CD8-positive, alpha-beta memory T cell (primary cell): ENCODE measurements at regions not wholly inside any gene's neighbourhood (a gene's known extent, or its start where the extent isn't known, plus 50 kb on each side); places are given as distances from the start of the nearest gene placed in this dataset.

ENCODE experiments used
- CTCF ChIA-PET: fragments of 350-600 bp; sonication (Branson Sonifier 250); formaldehyde crosslinking; loops from one replicate; lab custom pipeline; 2021; ENCODE audit warnings: antibody characterized with exemption; lab: Charles Lee
- POLR2A ChIA-PET: fragments of 350-600 bp; sonication (Branson Sonifier 250); formaldehyde crosslinking; loops from one replicate; lab custom pipeline; 2021; ENCODE audit warnings: antibody characterized with exemption; lab: Charles Lee
- DNase-seq, 5 donors: peaks; one replicate each; pipeline versions ENCODE4 v3.0.0 to v3.0.0-alpha.2; 2020 to 2022; ENCODE audit warnings: mixed read lengths in 1 of 5
- H3K27ac ChIP-seq: one replicate; pipeline ENCODE4 v1.7.0; 2013; ENCODE audit warnings: low read depth, mild to moderate bottlenecking, low read length, moderate library complexity
- H3K27me3 ChIP-seq: 2 replicates; pipeline ENCODE4 v1.7.0; 2013; ENCODE audit warnings: low read length, mild to moderate bottlenecking; ENCODE audit not compliant: insufficient read depth, poor library complexity, severe bottlenecking
- H3K36me3 ChIP-seq: 2 replicates; pipeline ENCODE4 v1.7.0; 2013; ENCODE audit warnings: mild to moderate bottlenecking, low read length, moderate library complexity; ENCODE audit not compliant: insufficient read depth
- H3K4me1 ChIP-seq: 2 replicates; pipeline ENCODE4 v1.7.0; 2013; ENCODE audit warnings: mild to moderate bottlenecking, low read length, moderate library complexity; ENCODE audit not compliant: insufficient read depth
- H3K4me3 ChIP-seq: 2 replicates; pipeline ENCODE4 v1.7.0; 2013; ENCODE audit warnings: mild to moderate bottlenecking, low read length
- H3K9me3 ChIP-seq: 2 replicates; pipeline ENCODE4 v1.7.0; 2013; ENCODE audit warnings: mild to moderate bottlenecking, low read length
- H3K27ac Mint-ChIP-seq, 8 donors: one replicate each; pipeline ENCODE4 v1.8.0; 2020 to 2021; ENCODE audit warnings: mixed read lengths in 8 of 8, mild to moderate bottlenecking in 6 of 8, inconsistent platforms in 3 of 8, moderate library complexity in 3 of 8
- H3K27me3 Mint-ChIP-seq, 2 donors: one replicate each; pipeline ENCODE4 v1.8.0; 2020 to 2021; ENCODE audit warnings: mixed read lengths in 2 of 2, mild to moderate bottlenecking in 1 of 2, moderate library complexity in 1 of 2
- H3K36me3 Mint-ChIP-seq, 3 donors: one replicate each; pipeline ENCODE4 v1.8.0; 2020 to 2021; ENCODE audit warnings: mixed read lengths in 3 of 3, inconsistent platforms in 1 of 3, mild to moderate bottlenecking in 1 of 3
- H3K4me1 Mint-ChIP-seq, 3 donors: one replicate each; pipeline ENCODE4 v1.8.0; 2020 to 2021; ENCODE audit warnings: mixed read lengths in 3 of 3, inconsistent platforms in 1 of 3, mild to moderate bottlenecking in 1 of 3
- H3K4me3 Mint-ChIP-seq, 7 donors: one replicate each; pipeline ENCODE4 v1.8.0; 2020 to 2021; ENCODE audit warnings: mixed read lengths in 7 of 7, mild to moderate bottlenecking in 6 of 7, moderate library complexity in 4 of 7, inconsistent platforms in 2 of 7
- H3K9me3 Mint-ChIP-seq, 5 donors: one replicate each; pipeline ENCODE4 v1.8.0; 2020 to 2022; ENCODE audit warnings: mixed read lengths in 5 of 5, mild to moderate bottlenecking in 3 of 5, moderate library complexity in 2 of 5, inconsistent platforms in 1 of 5

DNA sequence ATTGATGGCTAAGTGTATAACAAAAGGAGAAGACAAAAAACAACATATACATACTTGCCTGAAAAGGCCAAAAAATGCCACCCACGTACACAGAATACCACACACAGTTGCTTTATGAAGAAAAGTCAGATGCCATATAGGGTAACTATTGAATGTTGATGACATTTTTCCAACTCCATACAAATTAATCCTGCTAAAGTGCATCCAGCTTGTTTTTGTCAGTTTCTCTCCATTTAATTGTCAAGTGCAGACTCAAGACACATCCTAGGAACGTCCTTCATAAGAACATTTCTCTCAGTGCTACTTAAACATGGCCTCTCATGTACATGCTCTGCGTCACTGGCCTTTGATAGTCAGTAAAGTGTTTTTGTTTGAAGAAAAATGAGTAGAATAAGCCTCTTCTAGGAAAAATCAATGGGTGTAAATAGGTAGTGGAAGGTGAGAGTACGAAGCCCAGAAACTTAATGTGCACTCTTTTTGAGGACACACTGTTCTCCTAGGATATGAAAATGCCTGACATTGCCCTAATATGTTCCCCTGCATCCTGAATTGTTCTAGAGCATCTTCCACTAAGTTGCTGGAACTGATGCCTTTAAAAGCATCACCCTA is 267.4 kb upstream of the ATP11B start:
- peaks cover 0 to 4% (median 1%) of the 10 kb centered on the region in 5 donors for H3K9me3 Mint-ChIP-seq
- no peak for DNase-seq
- Histone ChIP-seq H3K9me3 (no peaks in the 10 kb centered on the region), H3K27me3 (no peaks in the 10 kb centered on the region), H3K27ac (no peak overlapping the region), H3K4me3 (no peak overlapping the region), H3K36me3 (no peaks in the 10 kb centered on the region), H3K4me1 (no peaks in the 10 kb centered on the region)
- ChIA-PET CTCF (no interaction called here), POLR2A (no interaction called here)
- peaks cover 0 to 1% (median 0%) of the 10 kb centered on the region in 3 donors for H3K36me3 Mint-ChIP-seq
- H3K27me3 Mint-ChIP-seq, result peaks cover 1 to 10% of the 10 kb centered on the region in 2 donors
- no peak overlapping the region for H3K27ac Mint-ChIP-seq
- H3K4me3 Mint-ChIP-seq, result no peak overlapping the region
- no peaks in the 10 kb centered on the region for H3K4me1 Mint-ChIP-seq

DNA sequence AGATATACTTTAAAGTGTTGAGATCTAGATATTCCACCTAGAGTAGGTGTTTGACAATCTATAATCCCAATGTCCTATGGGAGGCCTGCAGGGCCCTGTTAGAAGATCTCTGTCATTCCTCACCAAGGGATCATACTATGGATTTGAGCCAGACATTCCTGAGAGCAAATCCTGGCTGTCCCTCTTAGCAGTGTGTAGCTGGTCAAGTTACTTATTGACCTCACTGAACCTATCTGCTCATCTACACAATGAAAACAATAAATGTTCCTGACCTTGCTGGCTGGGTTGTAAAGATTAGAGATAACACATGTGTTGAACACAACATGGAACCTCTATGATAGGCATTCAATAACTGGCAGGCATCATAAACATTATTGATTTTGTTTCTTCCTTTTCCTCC is 265.6 kb upstream of the ATP11B start:
- Mint-ChIP-seq H3K9me3 (peaks cover 0 to 4% (median 1%) of the 10 kb centered on the region in 5 donors), H3K4me3 (no peak overlapping the region), H3K36me3 (peaks cover 0 to 1% (median 0%) of the 10 kb centered on the region in 3 donors), H3K27ac (no peak overlapping the region), H3K4me1 (no peaks in the 10 kb centered on the region), H3K27me3 (peaks cover 1 to 10% of the 10 kb centered on the region in 2 donors)
- H3K4me3 ChIP-seq, result no peak overlapping the region
- H3K27ac ChIP-seq, result no peak overlapping the region
- no peaks in the 10 kb centered on the region for H3K9me3 ChIP-seq
- no peak for DNase-seq
- H3K4me1 ChIP-seq, result no peaks in the 10 kb centered on the region
- no peaks in the 10 kb centered on the region for H3K36me3 ChIP-seq
- ChIA-PET CTCF (no interaction called here), POLR2A (no interaction called here)
- H3K27me3 ChIP-seq, result no peaks in the 10 kb centered on the region

DNA sequence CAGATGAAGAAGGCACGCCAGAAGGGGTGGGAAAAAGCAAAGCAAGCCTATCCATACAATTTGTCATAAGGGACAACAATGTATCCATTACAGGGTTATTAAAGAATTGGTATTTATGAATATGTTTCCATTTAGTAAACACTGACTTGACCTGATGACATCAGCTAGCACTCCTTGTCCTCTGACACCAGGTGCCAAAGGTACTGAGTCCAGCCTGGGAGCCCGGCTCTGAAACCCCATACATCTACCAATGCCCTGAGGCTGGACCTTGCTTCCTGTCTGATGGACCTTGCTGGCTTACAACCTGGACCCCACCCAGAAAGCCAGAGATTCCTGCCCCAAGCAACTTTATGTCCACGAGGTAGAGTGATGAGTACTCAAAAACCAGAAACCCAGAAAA is 263.0 kb upstream of the ATP11B start:
- ChIA-PET POLR2A (no interaction called here), CTCF (no interaction called here)
- peaks cover 0 to 3% (median 1%) of the 10 kb centered on the region in 5 donors for H3K9me3 Mint-ChIP-seq
- Histone ChIP-seq H3K27ac (no peak overlapping the region), H3K36me3 (no peaks in the 10 kb centered on the region), H3K4me1 (no peaks in the 10 kb centered on the region), H3K9me3 (no peaks in the 10 kb centered on the region), H3K27me3 (no peaks in the 10 kb centered on the region), H3K4me3 (no peak overlapping the region)
- no peak overlapping the region for H3K27ac Mint-ChIP-seq
- no peaks in the 10 kb centered on the region for H3K4me1 Mint-ChIP-seq
- H3K36me3 Mint-ChIP-seq, result no peaks in the 10 kb centered on the region
- DNase-seq, result no peak
- H3K27me3 Mint-ChIP-seq, result peaks cover 1 to 10% of the 10 kb centered on the region in 2 donors
- H3K4me3 Mint-ChIP-seq, result no peak overlapping the region

DNA sequence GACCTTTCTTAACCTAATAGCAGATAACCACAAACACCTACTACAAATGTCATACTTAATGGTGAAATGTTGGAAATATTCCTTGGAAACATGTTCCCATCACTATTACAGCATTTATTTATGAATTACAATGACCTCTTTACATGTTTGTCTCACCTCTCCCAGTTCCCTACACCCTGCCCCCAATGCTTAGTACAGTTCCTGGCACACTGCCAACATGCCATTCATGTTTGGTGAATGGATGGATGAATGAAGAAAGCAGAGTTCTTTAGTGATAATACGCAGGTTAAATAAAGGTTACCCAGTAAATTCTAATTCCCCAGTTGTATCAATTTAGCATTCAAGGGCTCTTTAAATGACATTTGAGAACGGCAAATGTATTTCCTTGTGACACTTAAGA is 259.9 kb upstream of the ATP11B start:
- Mint-ChIP-seq H3K4me1 (no peaks in the 10 kb centered on the region), H3K9me3 (peaks cover 0 to 3% (median 3%) of the 10 kb centered on the region in 5 donors), H3K4me3 (no peak overlapping the region), H3K36me3 (no peaks in the 10 kb centered on the region), H3K27me3 (peaks cover 1 to 5% of the 10 kb centered on the region in 2 donors), H3K27ac (no peak overlapping the region)
- ChIA-PET CTCF (no interaction called here), POLR2A (no interaction called here)
- H3K9me3 ChIP-seq, result no peaks in the 10 kb centered on the region
- H3K27ac ChIP-seq, result no peak overlapping the region
- no peaks in the 10 kb centered on the region for H3K27me3 ChIP-seq
- H3K4me3 ChIP-seq, result no peak overlapping the region
- no peak for DNase-seq
- H3K4me1 ChIP-seq, result no peaks in the 10 kb centered on the region
- H3K36me3 ChIP-seq, result no peaks in the 10 kb centered on the region

DNA sequence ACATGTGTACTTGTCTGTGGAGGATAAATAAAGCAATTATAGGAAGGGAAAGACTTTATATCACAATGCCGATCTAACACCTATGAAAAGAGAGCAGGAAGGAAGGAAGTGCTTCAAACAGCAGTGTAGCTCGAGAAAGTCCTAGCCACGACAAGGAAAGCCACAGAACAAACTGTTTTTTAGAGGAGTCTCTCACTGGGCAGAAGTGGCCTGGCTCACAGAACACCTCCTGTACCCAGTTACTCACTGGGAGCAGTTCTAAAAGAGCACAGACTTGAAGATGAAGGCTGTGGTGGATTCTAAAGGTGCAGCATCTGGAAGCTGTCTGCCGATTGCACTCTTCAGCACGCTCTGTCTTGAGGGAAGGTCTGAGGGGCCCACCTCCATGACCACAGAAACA is 248.8 kb upstream of the ATP11B start:
- H3K27ac Mint-ChIP-seq, result no peak overlapping the region
- POLR2A ChIA-PET, result no interaction called here
- no peaks in the 10 kb centered on the region for H3K9me3 Mint-ChIP-seq
- no peak overlapping the region for H3K4me3 ChIP-seq
- H3K4me3 Mint-ChIP-seq, result no peak overlapping the region
- CTCF ChIA-PET, result no interaction called here
- H3K27me3 Mint-ChIP-seq, result no peaks in the 10 kb centered on the region
- no peaks in the 10 kb centered on the region for H3K4me1 ChIP-seq
- no peaks in the 10 kb centered on the region for H3K9me3 ChIP-seq
- no peaks in the 10 kb centered on the region for H3K27me3 ChIP-seq
- H3K36me3 ChIP-seq, result no peaks in the 10 kb centered on the region
- no peak for DNase-seq
- no peaks in the 10 kb centered on the region for H3K36me3 Mint-ChIP-seq
- H3K27ac ChIP-seq, result no peak overlapping the region
- H3K4me1 Mint-ChIP-seq, result no peaks in the 10 kb centered on the region

DNA sequence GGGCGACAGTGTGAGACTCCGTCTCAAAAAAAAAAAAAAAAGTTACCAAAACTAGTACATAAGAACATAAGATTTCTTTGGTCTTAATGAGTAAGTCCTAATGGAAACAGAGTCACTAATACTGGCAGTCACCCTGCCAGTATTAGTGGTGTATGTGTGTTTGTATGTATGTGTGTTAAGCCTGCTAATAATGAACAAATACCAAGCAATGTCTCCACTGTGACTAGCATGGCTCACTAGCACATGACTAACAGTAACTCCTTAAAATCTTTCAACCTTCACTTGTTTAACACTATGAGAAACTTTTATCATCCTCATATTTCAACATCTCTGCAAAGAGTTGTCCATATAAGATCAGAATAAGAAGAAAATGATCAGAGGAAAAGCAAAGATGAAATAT is 231.0 kb upstream of the ATP11B start:
- no peaks in the 10 kb centered on the region for H3K4me1 ChIP-seq

DNA sequence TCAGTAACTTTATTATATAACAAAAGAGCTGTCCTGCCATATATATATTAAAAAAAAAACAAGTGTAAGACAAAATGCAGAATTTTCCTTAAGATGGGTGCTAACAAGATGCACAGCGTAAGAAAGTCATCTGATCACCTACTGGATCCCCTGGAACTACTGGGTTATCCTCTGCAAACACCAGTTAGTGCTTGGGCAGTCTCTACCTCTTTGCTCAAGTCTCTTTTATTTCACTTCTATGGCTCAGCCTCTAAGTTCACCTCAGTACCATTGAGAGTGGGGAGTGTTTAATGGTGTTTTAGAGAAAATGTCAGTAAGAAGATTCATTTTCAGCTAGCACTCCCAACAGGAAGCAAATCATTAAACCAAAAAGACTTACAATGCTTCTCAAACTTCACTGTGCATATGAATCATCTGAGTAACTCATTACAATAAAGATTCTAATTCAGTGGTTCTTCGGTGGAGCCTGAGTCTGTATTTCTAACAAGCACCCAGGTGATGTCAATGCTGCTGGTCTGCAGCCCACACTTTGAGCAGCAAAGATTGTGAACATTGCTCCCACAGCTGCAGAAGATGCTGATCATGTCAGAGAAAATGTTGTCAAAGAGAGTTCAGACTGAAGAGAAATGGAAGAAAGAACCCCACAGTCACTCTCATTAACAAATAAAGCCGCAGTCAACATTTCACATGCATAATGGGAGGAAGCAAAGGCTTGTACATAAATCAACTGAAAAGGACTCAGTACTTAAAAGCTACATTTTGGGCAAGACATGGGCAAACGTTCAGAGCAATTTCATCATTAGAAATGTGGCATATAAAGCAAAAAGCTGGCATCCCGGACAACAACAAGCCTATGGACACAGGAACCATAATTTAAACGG is 227.1 kb upstream of the ATP11B start:
- CTCF ChIA-PET, result no interaction called here
- DNase-seq, result no peak
- no peak overlapping the region for H3K4me3 Mint-ChIP-seq
- no peak overlapping the region for H3K4me3 ChIP-seq
- no peak overlapping the region for H3K27ac ChIP-seq
- no peaks in the 10 kb centered on the region for H3K4me1 Mint-ChIP-seq
- H3K27ac Mint-ChIP-seq, result no peak overlapping the region
- no peaks in the 10 kb centered on the region for H3K36me3 Mint-ChIP-seq
- H3K9me3 Mint-ChIP-seq, result no peaks in the 10 kb centered on the region
- H3K4me1 ChIP-seq, result no peaks in the 10 kb centered on the region
- no peaks in the 10 kb centered on the region for H3K27me3 ChIP-seq
- no peaks in the 10 kb centered on the region for H3K36me3 ChIP-seq
- POLR2A ChIA-PET, result no interaction called here
- peaks cover 0 to 25% of the 10 kb centered on the region in 2 donors for H3K27me3 Mint-ChIP-seq
- no peaks in the 10 kb centered on the region for H3K9me3 ChIP-seq

More for the DNA sequence above, 231.0 kb upstream of the ATP11B start:
- Mint-ChIP-seq H3K9me3 (peaks cover 2 to 19% (median 9%) of the 10 kb centered on the region in 5 donors), H3K4me3 (no peak overlapping the region), H3K4me1 (no peaks in the 10 kb centered on the region), H3K27me3 (peaks cover 1 to 29% of the 10 kb centered on the region in 2 donors), H3K27ac (no peak overlapping the region), H3K36me3 (no peaks in the 10 kb centered on the region)
- Histone ChIP-seq H3K4me3 (no peak overlapping the region), H3K27me3 (no peaks in the 10 kb centered on the region), H3K36me3 (no peaks in the 10 kb centered on the region), H3K27ac (no peak overlapping the region), H3K9me3 (no peaks in the 10 kb centered on the region)
- POLR2A ChIA-PET, result no interaction called here
- DNase-seq, result no peak
- CTCF ChIA-PET, result no interaction called here

DNA sequence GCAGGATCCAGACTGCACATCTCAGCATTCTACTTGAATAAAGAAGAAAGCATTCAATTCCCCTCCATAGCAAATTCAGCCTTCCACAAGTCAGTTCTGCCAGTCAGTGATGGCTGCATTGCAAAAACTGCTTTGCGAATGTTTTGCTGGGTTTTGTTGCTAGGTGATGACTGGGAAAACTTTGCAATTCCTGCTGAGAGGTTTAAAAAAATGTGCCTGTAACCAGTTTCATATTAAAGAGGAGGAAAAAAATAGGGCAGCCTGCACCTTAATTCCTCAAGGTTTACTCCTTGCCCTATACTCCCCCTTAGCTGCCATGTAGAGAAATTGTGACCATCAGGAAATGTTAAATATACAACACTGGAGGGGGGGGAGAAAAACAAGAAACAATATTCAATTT is 225.6 kb upstream of the ATP11B start:
- H3K36me3 ChIP-seq, result no peaks in the 10 kb centered on the region
- ChIA-PET POLR2A (no interaction called here), CTCF (no interaction called here)
- H3K27me3 ChIP-seq, result no peaks in the 10 kb centered on the region
- H3K4me3 ChIP-seq, result no peak overlapping the region
- H3K27ac ChIP-seq, result no peak overlapping the region
- no peaks in the 10 kb centered on the region for H3K4me1 ChIP-seq
- H3K4me1 Mint-ChIP-seq, result no peaks in the 10 kb centered on the region
- H3K9me3 Mint-ChIP-seq, result peaks cover 0 to 2% (median 0%) of the 10 kb centered on the region in 5 donors
- H3K4me3 Mint-ChIP-seq, result no peak overlapping the region
- H3K27me3 Mint-ChIP-seq, result peaks cover 0 to 21% of the 10 kb centered on the region in 2 donors
- no peak for DNase-seq
- H3K36me3 Mint-ChIP-seq, result no peaks in the 10 kb centered on the region
- H3K9me3 ChIP-seq, result no peaks in the 10 kb centered on the region
- no peak overlapping the region for H3K27ac Mint-ChIP-seq
